Glutamatergic neuron (in vitro differentiated cells): ENCODE measurements at regions not wholly inside any gene's neighbourhood (a gene's known extent, or its start where the extent isn't known, plus 50 kb on each side); places are given as distances from the start of the nearest gene placed in this dataset.

Source experiments
- DNase-seq: peaks from one replicate; pipeline ENCODE4 v3.0.0; 2022
- H3K27ac Mint-ChIP-seq: one replicate; pipeline ENCODE4 v1.8.0; 2020; ENCODE audit warnings: mild to moderate bottlenecking, mixed read lengths, inconsistent platforms; ENCODE audit not compliant: unreplicated experiment
- H3K27me3 Mint-ChIP-seq: one replicate; pipeline ENCODE4 v1.8.0; 2020; ENCODE audit warnings: mild to moderate bottlenecking, moderate library complexity, mixed read lengths, inconsistent platforms; ENCODE audit not compliant: unreplicated experiment
- H3K36me3 Mint-ChIP-seq: one replicate; pipeline ENCODE4 v1.8.0; 2020; ENCODE audit warnings: mild to moderate bottlenecking, mixed read lengths, inconsistent platforms; ENCODE audit not compliant: unreplicated experiment
- H3K4me1 Mint-ChIP-seq: one replicate; pipeline ENCODE4 v1.8.0; 2020; ENCODE audit warnings: mild to moderate bottlenecking, low read depth, mixed read lengths, inconsistent platforms; ENCODE audit not compliant: unreplicated experiment
- H3K4me3 Mint-ChIP-seq: one replicate; pipeline ENCODE4 v1.8.0; 2020; ENCODE audit warnings: mild to moderate bottlenecking, mixed read lengths, inconsistent platforms; ENCODE audit not compliant: unreplicated experiment
- H3K9me3 Mint-ChIP-seq: one replicate; pipeline ENCODE4 v1.8.0; 2020; ENCODE audit warnings: mild to moderate bottlenecking, moderate library complexity, mixed read lengths, inconsistent platforms; ENCODE audit not compliant: unreplicated experiment
- TF ChIP-seq, protein P1 (sequence below): fragments of 200-600 bp; sonication (generic); IDR thresholded peaks from one replicate; pipeline ENCODE4 v1.5.0; 2021; ENCODE audit not compliant: partially characterized antibody, unreplicated experiment

DNA sequence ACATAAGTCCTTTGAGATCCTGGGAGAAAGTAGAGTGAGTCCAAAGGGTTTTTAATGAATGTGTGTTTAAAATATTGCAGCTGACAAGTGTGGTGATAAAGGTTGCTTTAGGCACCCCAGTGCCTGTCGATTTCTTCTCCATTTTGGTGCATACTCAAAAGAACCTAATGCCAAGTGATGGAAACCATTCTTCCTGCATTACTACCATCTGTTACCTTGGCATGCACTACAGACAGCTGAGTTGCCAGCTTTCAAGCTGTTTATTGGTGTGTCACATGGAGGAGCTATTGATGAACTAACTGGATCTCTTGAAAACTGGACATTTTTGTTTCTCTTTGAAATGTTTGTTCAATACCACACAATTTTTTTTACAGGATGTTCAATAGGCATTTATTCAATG is 350.0 kb downstream of the AKAIN1 start:
- Mint-ChIP-seq H3K4me1 (no peaks in the 10 kb centered on the region), H3K4me3 (no peak overlapping the region), H3K9me3 (no peaks in the 10 kb centered on the region), H3K27me3 (no peaks in the 10 kb centered on the region), H3K36me3 (no peaks in the 10 kb centered on the region), H3K27ac (no peak overlapping the region)
- no peak for DNase-seq
- TF ChIP-seq, protein P1, sequence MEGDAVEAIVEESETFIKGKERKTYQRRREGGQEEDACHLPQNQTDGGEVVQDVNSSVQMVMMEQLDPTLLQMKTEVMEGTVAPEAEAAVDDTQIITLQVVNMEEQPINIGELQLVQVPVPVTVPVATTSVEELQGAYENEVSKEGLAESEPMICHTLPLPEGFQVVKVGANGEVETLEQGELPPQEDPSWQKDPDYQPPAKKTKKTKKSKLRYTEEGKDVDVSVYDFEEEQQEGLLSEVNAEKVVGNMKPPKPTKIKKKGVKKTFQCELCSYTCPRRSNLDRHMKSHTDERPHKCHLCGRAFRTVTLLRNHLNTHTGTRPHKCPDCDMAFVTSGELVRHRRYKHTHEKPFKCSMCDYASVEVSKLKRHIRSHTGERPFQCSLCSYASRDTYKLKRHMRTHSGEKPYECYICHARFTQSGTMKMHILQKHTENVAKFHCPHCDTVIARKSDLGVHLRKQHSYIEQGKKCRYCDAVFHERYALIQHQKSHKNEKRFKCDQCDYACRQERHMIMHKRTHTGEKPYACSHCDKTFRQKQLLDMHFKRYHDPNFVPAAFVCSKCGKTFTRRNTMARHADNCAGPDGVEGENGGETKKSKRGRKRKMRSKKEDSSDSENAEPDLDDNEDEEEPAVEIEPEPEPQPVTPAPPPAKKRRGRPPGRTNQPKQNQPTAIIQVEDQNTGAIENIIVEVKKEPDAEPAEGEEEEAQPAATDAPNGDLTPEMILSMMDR: no peak

DNA sequence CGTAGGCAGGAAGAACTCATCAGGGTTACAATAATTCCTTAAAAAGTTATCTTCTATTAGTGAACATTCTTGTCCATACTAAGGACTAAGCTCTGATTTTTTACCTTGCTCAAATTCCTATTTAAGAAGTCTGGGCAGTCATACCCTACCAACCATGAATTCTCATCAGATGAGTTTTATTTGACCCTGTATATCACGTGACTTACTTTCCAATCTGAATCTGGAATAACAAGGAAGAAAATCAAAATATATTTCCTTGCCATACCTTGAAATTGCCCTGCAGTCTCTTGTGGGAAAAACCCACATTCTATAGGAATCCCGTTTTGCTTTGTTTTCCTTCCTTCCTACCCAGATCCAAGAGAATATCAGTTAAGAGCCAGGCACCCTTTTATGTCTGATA is 352.7 kb downstream of the AKAIN1 start:
- H3K4me1 Mint-ChIP-seq: no peaks in the 10 kb centered on the region
- H3K4me3 Mint-ChIP-seq: no peak overlapping the region
- TF ChIP-seq, protein P1: no peak
- no peaks in the 10 kb centered on the region for H3K9me3 Mint-ChIP-seq
- no peak overlapping the region for H3K27ac Mint-ChIP-seq
- no peaks in the 10 kb centered on the region for H3K27me3 Mint-ChIP-seq
- DNase-seq: no peak
- no peaks in the 10 kb centered on the region for H3K36me3 Mint-ChIP-seq

DNA sequence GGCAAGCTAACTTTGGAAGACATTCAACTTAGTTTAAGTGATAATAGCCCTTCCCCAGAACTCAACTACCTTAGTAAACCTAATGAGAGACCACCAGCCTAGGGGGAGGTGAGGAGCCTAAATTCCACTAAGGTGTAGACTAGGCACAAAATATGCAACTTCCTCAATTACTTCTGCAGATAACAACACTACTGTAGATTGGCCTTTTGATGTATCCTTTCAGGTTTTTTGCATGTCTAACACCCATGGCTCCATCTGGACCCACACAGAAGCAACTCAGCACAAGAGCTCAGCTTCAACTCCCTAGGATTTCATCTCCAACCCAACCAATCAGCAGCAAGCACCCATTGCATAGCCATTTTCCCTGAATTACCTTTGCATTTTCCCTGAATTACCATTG is 353.3 kb downstream of the AKAIN1 start:
- Mint-ChIP-seq H3K36me3 (no peaks in the 10 kb centered on the region), H3K4me3 (no peak overlapping the region), H3K27me3 (no peaks in the 10 kb centered on the region), H3K4me1 (no peaks in the 10 kb centered on the region), H3K27ac (no peak overlapping the region), H3K9me3 (no peaks in the 10 kb centered on the region)
- TF ChIP-seq, protein P1: no peak
- DNase-seq: no peak

DNA sequence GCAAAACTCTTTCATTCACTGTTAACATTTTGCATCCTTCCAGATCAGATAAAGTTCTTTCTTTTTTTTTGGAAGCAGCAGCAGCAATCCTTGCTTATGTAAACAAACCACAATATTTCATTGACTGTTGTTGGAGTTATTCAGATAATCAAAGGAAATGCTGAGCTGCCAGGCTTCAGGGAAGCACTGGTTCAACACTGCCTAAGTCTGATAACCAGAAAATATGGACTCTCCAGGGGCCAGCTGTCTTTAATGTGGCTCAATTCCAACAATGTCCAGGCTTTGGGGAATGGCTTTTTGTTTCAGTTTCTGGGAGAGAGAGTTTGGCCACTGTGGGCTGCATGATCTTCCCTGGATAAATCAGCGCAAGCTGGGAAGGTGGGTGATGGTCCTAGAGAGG is 354.3 kb downstream of the AKAIN1 start:
- TF ChIP-seq, protein P1: no peak
- Mint-ChIP-seq H3K4me1 (no peaks in the 10 kb centered on the region), H3K4me3 (no peak overlapping the region), H3K27ac (no peak overlapping the region), H3K9me3 (no peaks in the 10 kb centered on the region), H3K27me3 (no peaks in the 10 kb centered on the region), H3K36me3 (no peaks in the 10 kb centered on the region)
- no peak for DNase-seq

DNA sequence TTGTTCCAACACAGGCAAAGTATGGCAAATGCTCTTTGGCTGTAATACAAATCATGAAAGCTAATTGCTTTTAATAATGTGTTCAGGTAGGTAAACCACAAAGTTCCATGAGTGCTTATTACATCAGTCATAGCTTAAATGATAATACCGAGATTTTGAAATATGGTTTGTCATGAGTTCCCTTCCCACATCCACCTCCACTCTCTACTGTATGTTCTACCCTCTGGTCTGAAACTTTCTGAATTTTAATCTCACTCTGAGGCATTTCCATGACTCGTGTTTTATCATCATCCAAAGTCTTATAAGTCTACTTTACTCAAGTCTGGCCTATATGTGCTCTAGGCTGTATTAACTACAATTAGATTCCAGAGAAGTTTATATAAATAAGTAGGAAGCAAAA is 354.8 kb downstream of the AKAIN1 start:
- TF ChIP-seq, protein P1: no peak
- DNase-seq: no peak
- Mint-ChIP-seq H3K27ac (no peak overlapping the region), H3K4me3 (no peak overlapping the region), H3K36me3 (no peaks in the 10 kb centered on the region), H3K9me3 (no peaks in the 10 kb centered on the region), H3K4me1 (no peaks in the 10 kb centered on the region), H3K27me3 (no peaks in the 10 kb centered on the region)
